Endothelial cell of umbilical vein (primary cell): ENCODE measurements at regions not wholly inside any gene's neighbourhood (a gene's known extent, or its start where the extent isn't known, plus 50 kb on each side); places are given as distances from the start of the nearest gene placed in this dataset.

Experiments
- BruUV-seq: library from RNA; stranded (reverse); fragments of 400-500 nt; replicated peaks from 2 replicates; lab custom pipeline; 2021; lab: Mats Ljungman, UMichigan
- CTCF ChIA-PET: fragments of 300-600, 350-600 bp; sonication (Branson Sonifier 250); formaldehyde crosslinking; loops from one replicate; lab custom pipeline; 2021; ENCODE audit warnings: antibody characterized with exemption, inconsistent platforms; lab: Charles Lee
- POLR2A ChIA-PET: fragments of 300-600, 350-600 bp; sonication (Branson Sonifier 250); formaldehyde crosslinking; loops from one replicate; lab custom pipeline; 2021; ENCODE audit warnings: antibody characterized with exemption, inconsistent platforms; lab: Charles Lee
- DNase-seq: peaks from one replicate; pipeline ENCODE4 v3.0.0-alpha.2; 2011; ENCODE audit warnings: low read depth, low spot score
- FAIRE-seq: peaks from 2 replicates; lab custom pipeline; 2011; peaks lifted over from hg19 to GRCh38; lab: Jason Lieb, UNC
- H2AFZ ChIP-seq: 2 replicates; pipeline ENCODE4 v1.6.0; 2012; ENCODE audit warnings: low read depth, low read length, control low read depth, inconsistent platforms
- H3K27ac ChIP-seq: 2 replicates; pipeline ENCODE4 v1.5.1; 2011; ENCODE audit warnings: low read depth, mild to moderate bottlenecking, control low read depth, low read length, moderate library complexity; ENCODE audit not compliant: insufficient read depth
- H3K27me3 ChIP-seq, 2 experiments: 2 replicates each; pipeline versions ENCODE4 v1.6.0 to v1.6.1; 2011; ENCODE audit warnings: low read length in 2 of 2, mixed read lengths in 1 of 2; ENCODE audit not compliant: control insufficient read depth in 2 of 2, insufficient read depth in 2 of 2
- H3K36me3 ChIP-seq, 2 experiments: 2 replicates in 1 of 2; 3 replicates in 1 of 2; pipeline ENCODE4 v1.5.1; 2011; ENCODE audit warnings: low read length in 2 of 2, mild to moderate bottlenecking in 1 of 2, moderate library complexity in 1 of 2; ENCODE audit not compliant: control insufficient read depth in 2 of 2, insufficient read depth in 2 of 2; ENCODE audit errors: extremely low read depth in 1 of 2
- H3K4me1 ChIP-seq: 3 replicates; pipeline ENCODE4 v1.5.1; 2011; ENCODE audit warnings: mild to moderate bottlenecking, low read length; ENCODE audit not compliant: control insufficient read depth, insufficient read depth; ENCODE audit errors: extremely low read depth
- H3K4me2 ChIP-seq: 2 replicates; pipeline ENCODE4 v1.6.1; 2011; ENCODE audit warnings: low read length, control low read depth, mixed read lengths; ENCODE audit not compliant: insufficient read depth
- H3K4me3 ChIP-seq, 3 experiments: fragments of 200-600 bp in 1 of 3; sonication (generic), shearing (Covaris generic) in 1 of 3; replicated peaks in 1 of 3; 2 replicates each; pipeline ENCODE4 v1.5.1; 2011 to 2016; ENCODE audit warnings: control low read depth in 3 of 3, low read length in 3 of 3, mild to moderate bottlenecking in 2 of 3, inconsistent platforms in 1 of 3, low read depth in 1 of 3, moderate library complexity in 1 of 3; ENCODE audit not compliant: insufficient read depth in 1 of 3
- H3K79me2 ChIP-seq: 2 replicates; pipeline ENCODE4 v1.6.0; 2012; ENCODE audit warnings: low read length, inconsistent platforms; ENCODE audit not compliant: control insufficient read depth, insufficient read depth
- H3K9ac ChIP-seq: replicated peaks from 2 replicates; pipeline ENCODE3; 2011; ENCODE audit warnings: low read length, control low read depth; ENCODE audit not compliant: insufficient read depth; ENCODE audit errors: extremely low read depth
- H3K9me1 ChIP-seq: replicated peaks from 3 replicates; pipeline ENCODE4 v1.6.0; 2011; ENCODE audit warnings: mild to moderate bottlenecking, low read length; ENCODE audit not compliant: control insufficient read depth, insufficient read depth; ENCODE audit errors: extremely low read depth
- H3K9me3 ChIP-seq: replicated peaks from 2 replicates; pipeline ENCODE4 v1.5.1; 2012; ENCODE audit warnings: low read length, inconsistent platforms; ENCODE audit not compliant: control insufficient read depth, insufficient read depth
- H4K20me1 ChIP-seq: replicated peaks from 2 replicates; pipeline ENCODE3; 2011; ENCODE audit warnings: mild to moderate bottlenecking, low read length; ENCODE audit not compliant: control insufficient read depth, insufficient read depth; ENCODE audit errors: extremely low read depth
- EZH2 ChIP-seq: IDR thresholded peaks from 2 replicates; pipeline ENCODE4 v1.6.1; 2012; ENCODE audit warnings: borderline replicate concordance, low read depth, mild to moderate bottlenecking, moderate library complexity, low read length, inconsistent platforms; ENCODE audit not compliant: severe bottlenecking
- FOS ChIP-seq: IDR thresholded peaks from 2 replicates; pipeline ENCODE4 v1.6.1; 2011; ENCODE audit warnings: mild to moderate bottlenecking, low read length, moderate library complexity, borderline replicate concordance; ENCODE audit not compliant: insufficient read depth
- GATA2 ChIP-seq: IDR thresholded peaks from 2 replicates; pipeline ENCODE4 v1.7.0; 2011; ENCODE audit warnings: low read depth, mild to moderate bottlenecking, moderate library complexity, mixed read lengths, low read length; ENCODE audit not compliant: insufficient read length, insufficient read depth
- JUN ChIP-seq: IDR thresholded peaks from 2 replicates; pipeline ENCODE4 v1.6.1; 2011; ENCODE audit warnings: borderline replicate concordance, low read depth; ENCODE audit not compliant: insufficient read length, insufficient read depth
- MAX ChIP-seq: IDR thresholded peaks from 2 replicates; pipeline ENCODE4 v1.6.1; 2011; ENCODE audit not compliant: insufficient read depth, insufficient read length
- MYC ChIP-seq: IDR thresholded peaks from one replicate; pipeline ENCODE4 v1.6.1; 2011; ENCODE audit warnings: mild to moderate bottlenecking, low read depth, low read length
- POLR2A ChIP-seq: IDR thresholded peaks from 2 replicates; pipeline ENCODE4 v1.6.1; 2012; ENCODE audit warnings: low read depth, mild to moderate bottlenecking, control low read depth, low read length
- POLR2AphosphoS5 ChIP-seq: IDR thresholded peaks from 2 replicates; pipeline ENCODE4 v1.6.1; 2012; ENCODE audit warnings: low read depth, mild to moderate bottlenecking, control low read depth, low read length, moderate library complexity; ENCODE audit not compliant: insufficient read depth
- dilution Hi-C: fragments of 300-500 bp; cut with MboI; formaldehyde crosslinking; loops from one replicate; pipeline ENCODE4 v1.15.0; 2019; ENCODE audit warnings: low sequenced_read_pairs; ENCODE audit not compliant: extremely low pct_ligation_motif_present
- intact Hi-C: fragments of 100-400 bp; cut with micrococcal nuclease; formaldehyde crosslinking; loops from one replicate; pipeline ENCODE4 v1.10.0; 2022
- TF ChIP-seq, protein P1 (sequence below), 2 donors: IDR thresholded peaks; 1 replicate in 1 of 2; 2 replicates in 1 of 2; pipeline ENCODE4 v1.5.1; 2011; ENCODE audit warnings: low read length in 2 of 2, mild to moderate bottlenecking in 2 of 2, moderate library complexity in 2 of 2, control low read depth in 1 of 2, inconsistent platforms in 1 of 2, low read depth in 1 of 2; ENCODE audit not compliant: insufficient read depth in 1 of 2; ENCODE audit errors: extremely low read depth in 1 of 2

DNA sequence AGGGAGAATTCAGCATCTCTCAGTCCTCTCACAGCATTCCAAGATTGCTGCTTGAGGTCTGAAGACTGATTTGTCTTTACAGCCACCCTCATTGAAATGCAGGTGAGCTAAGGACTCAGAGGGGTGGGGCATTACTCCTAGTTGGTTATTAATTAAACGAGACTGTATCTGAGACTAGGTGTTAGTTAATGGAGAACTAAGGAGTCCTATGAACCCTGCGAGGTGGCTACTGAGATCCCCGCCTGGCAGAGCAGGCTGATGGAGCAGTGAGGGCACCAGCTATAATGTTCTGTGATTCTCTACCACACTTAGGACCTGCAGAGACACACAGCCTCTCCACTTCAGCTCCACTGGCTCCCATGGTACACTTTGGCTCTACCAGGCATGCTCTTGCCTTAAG is 215.3 kb downstream of the MID1IP1 start:
- H3K36me3 ChIP-seq = no peaks in the 10 kb centered on the region
- no peak for TF ChIP-seq GATA2
- no peak for TF ChIP-seq MAX
- H3K4me2 ChIP-seq = no peak overlapping the region
- POLR2A ChIA-PET = no interaction called here
- H3K4me1 ChIP-seq = no peaks in the 10 kb centered on the region
- no peak overlapping the region for H3K9ac ChIP-seq
- intact Hi-C loops (no loop called here), dilution Hi-C loops (no loop called here)
- no peak overlapping the region for H3K27ac ChIP-seq
- no peaks in the 10 kb centered on the region for H3K9me1 ChIP-seq
- no peaks in the 10 kb centered on the region for H3K9me3 ChIP-seq
- FAIRE-seq = no peak
- H4K20me1 ChIP-seq = no peaks in the 10 kb centered on the region
- CTCF ChIA-PET = no interaction called here
- no peak overlapping the region for H2AFZ ChIP-seq
- no peak for DNase-seq
- BruUV-seq = no TSS peak
- no peaks in the 10 kb centered on the region for H3K27me3 ChIP-seq
- no peak overlapping the region for H3K4me3 ChIP-seq
- no peaks in the 10 kb centered on the region for H3K79me2 ChIP-seq

DNA sequence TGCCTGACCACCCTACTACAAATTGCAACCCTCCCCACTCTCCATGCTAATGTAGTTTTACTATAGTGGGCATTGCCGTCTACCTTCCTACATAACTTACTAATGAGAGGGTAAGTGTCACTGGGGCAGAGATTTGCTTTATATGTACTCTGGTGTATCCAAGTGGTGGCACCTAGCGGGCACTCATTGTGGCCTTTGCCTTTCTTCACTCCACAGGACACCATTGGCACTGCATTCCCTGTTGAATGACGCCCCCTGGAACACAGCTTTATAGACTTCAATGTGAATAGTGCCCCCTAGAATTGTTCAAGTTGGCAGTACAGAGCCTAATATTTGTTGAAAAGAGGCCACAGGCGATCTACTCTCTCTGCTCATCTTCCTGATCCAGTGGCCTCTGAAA is 215.8 kb downstream of the MID1IP1 start:
- H3K36me3 ChIP-seq = no peaks in the 10 kb centered on the region
- no peaks in the 10 kb centered on the region for H3K9me3 ChIP-seq
- FAIRE-seq = no peak
- no peaks in the 10 kb centered on the region for H3K79me2 ChIP-seq
- H3K4me1 ChIP-seq = no peaks in the 10 kb centered on the region
- no peak overlapping the region for H2AFZ ChIP-seq
- no peaks in the 10 kb centered on the region for H4K20me1 ChIP-seq
- dilution Hi-C loops (no loop called here), intact Hi-C loops (no loop called here)
- ChIA-PET CTCF (no interaction called here), POLR2A (no interaction called here)
- H3K4me3 ChIP-seq = no peak overlapping the region
- no peaks in the 10 kb centered on the region for H3K9me1 ChIP-seq
- H3K4me2 ChIP-seq = no peak overlapping the region
- H3K27me3 ChIP-seq = no peaks in the 10 kb centered on the region
- TF ChIP-seq JUN (no peak), GATA2 (no peak), FOS (no peak), POLR2A (no peak), POLR2AphosphoS5 (no peak), MAX (no peak), MYC (no peak), EZH2 (no peak)
- TF ChIP-seq, protein P1, sequence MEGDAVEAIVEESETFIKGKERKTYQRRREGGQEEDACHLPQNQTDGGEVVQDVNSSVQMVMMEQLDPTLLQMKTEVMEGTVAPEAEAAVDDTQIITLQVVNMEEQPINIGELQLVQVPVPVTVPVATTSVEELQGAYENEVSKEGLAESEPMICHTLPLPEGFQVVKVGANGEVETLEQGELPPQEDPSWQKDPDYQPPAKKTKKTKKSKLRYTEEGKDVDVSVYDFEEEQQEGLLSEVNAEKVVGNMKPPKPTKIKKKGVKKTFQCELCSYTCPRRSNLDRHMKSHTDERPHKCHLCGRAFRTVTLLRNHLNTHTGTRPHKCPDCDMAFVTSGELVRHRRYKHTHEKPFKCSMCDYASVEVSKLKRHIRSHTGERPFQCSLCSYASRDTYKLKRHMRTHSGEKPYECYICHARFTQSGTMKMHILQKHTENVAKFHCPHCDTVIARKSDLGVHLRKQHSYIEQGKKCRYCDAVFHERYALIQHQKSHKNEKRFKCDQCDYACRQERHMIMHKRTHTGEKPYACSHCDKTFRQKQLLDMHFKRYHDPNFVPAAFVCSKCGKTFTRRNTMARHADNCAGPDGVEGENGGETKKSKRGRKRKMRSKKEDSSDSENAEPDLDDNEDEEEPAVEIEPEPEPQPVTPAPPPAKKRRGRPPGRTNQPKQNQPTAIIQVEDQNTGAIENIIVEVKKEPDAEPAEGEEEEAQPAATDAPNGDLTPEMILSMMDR (IDR thresholded peaks at IDR 0.05; ENCODE audit: extremely low read depth in 1 of 2, insufficient read depth in 1 of 2, low read depth in 1 of 2, low read length in 2 of 2) = no peak
- H3K9ac ChIP-seq = no peak overlapping the region
- no TSS peak for BruUV-seq
- H3K27ac ChIP-seq = no peak overlapping the region
- DNase-seq = no peak
